ENCODE measurements at regions not wholly inside any gene's neighbourhood (a gene's known extent, or its start where the extent isn't known, plus 50 kb on each side); places are given as distances from the start of the nearest gene placed in this dataset.
"Not testable (repeated sequence)": the region's sequence is repeated elsewhere in the genome, so short reads cannot be mapped to it uniquely, and the experiment has no call there.

- intact Hi-C loops (cut with DNase I); DNase-seq (ENCODE audit: low spot score): not testable (repeated sequence)
Measured at GRCh38 chr4:3585567-3585966, 53.3 kb upstream of the LRPAP1 start.

- no peak for DNase-seq (ENCODE audit: low spot score)
- intact Hi-C loops (cut with DNase I), result no loop called here
Measured at GRCh38 chr4:3582091-3582475, 49.9 kb upstream of the LRPAP1 start.

Measured in cardiac septum (tissue), 1 donor.